Hematopoietic multipotent progenitor cell treated with erythropoietin and hydrocortisone succinate and interleukin-3 and kit ligand, for 8 days (in vitro differentiated cells): ENCODE measurements at regions not wholly inside any gene's neighbourhood (a gene's known extent, or its start where the extent isn't known, plus 50 kb on each side); places are given as distances from the start of the nearest gene placed in this dataset.
"Not testable (repeated sequence)": the region's sequence is repeated elsewhere in the genome, so short reads cannot be mapped to it uniquely, and the experiment has no call there.

Source experiments
- DNase-seq: peaks from one replicate; pipeline ENCODE4 v3.0.0-alpha.2; 2015

- DNase-seq = no peak
These were observed 1413.2 kb upstream of the MAP3K7 start for GRCh38 chr6:92000112-92000511.

- no peak for DNase-seq
These were observed 1407.9 kb upstream of the MAP3K7 start for GRCh38 chr6:91994787-91995186.

- no peak for DNase-seq
These were observed 1395.7 kb upstream of the MAP3K7 start for GRCh38 chr6:91982559-91982958.

GRCh38 chr6:91976797-91977196, 1389.9 kb upstream of the MAP3K7 start:
- no peak for DNase-seq

GRCh38 chr6:91970700-91971099, 1383.8 kb upstream of the MAP3K7 start:
- no peak for DNase-seq

GRCh38 chr6:91965872-91966271, 1379.0 kb upstream of the MAP3K7 start:
- DNase-seq = no peak

GRCh38 chr6:91961671-91962070, 1374.8 kb upstream of the MAP3K7 start:
- DNase-seq = no peak

- DNase-seq = no peak
These were observed 1374.4 kb upstream of the MAP3K7 start for GRCh38 chr6:91961236-91961635.

GRCh38 chr6:91941838-91942237, 1355.0 kb upstream of the MAP3K7 start:
- DNase-seq = no peak

GRCh38 chr6:91940801-91941200, 1353.9 kb upstream of the MAP3K7 start:
- no peak for DNase-seq

- DNase-seq = no peak
These were observed 1340.0 kb upstream of the MAP3K7 start for GRCh38 chr6:91926827-91927226.

- DNase-seq = no peak
These were observed 1339.5 kb upstream of the MAP3K7 start for GRCh38 chr6:91926361-91926760.

GRCh38 chr6:91911945-91912344, 1325.1 kb upstream of the MAP3K7 start:
- no peak for DNase-seq

GRCh38 chr6:91904586-91905164, 1317.8 kb upstream of the MAP3K7 start:
- DNase-seq = no peak

- no peak for DNase-seq
These were observed 1308.9 kb upstream of the MAP3K7 start for GRCh38 chr6:91895599-91896285.

- DNase-seq = no peak
These were observed 1299.4 kb upstream of the MAP3K7 start for GRCh38 chr6:91886183-91886795.

- not testable (repeated sequence) for DNase-seq
These were observed 1294.9 kb upstream of the MAP3K7 start for GRCh38 chr6:91881791-91882190.

GRCh38 chr6:91879386-91879995, 1292.6 kb upstream of the MAP3K7 start:
- no peak for DNase-seq

- no peak for DNase-seq
These were observed 1291.1 kb upstream of the MAP3K7 start for GRCh38 chr6:91877994-91878393.

- no peak for DNase-seq
These were observed 1288.1 kb upstream of the MAP3K7 start for GRCh38 chr6:91874971-91875370.

GRCh38 chr6:91868539-91869202, 1281.8 kb upstream of the MAP3K7 start:
- no peak for DNase-seq

GRCh38 chr6:91865889-91866288, 1279.0 kb upstream of the MAP3K7 start:
- no peak for DNase-seq

- no peak for DNase-seq
These were observed 1278.0 kb upstream of the MAP3K7 start for GRCh38 chr6:91864911-91865310.
